SK-N-MC (cell line): ENCODE measurements at regions not wholly inside any gene's neighbourhood (a gene's known extent, or its start where the extent isn't known, plus 50 kb on each side); places are given as distances from the start of the nearest gene placed in this dataset.

Source experiments
- DNase-seq: peaks from one replicate; pipeline ENCODE4 v3.0.0-alpha.2; 2011; ENCODE audit warnings: low read depth, low spot score
- H3K27ac ChIP-seq: fragments of 200-600 bp; sonication (generic); 2 replicates; pipeline ENCODE4 v1.5.1; 2016; ENCODE audit warnings: mixed run types
- H3K36me3 ChIP-seq: fragments of 200-600 bp; sonication (generic); 2 replicates; pipeline ENCODE4 v1.6.1; 2017; ENCODE audit warnings: antibody characterized with exemption, low read length, mixed read lengths; ENCODE audit not compliant: insufficient read depth
- H3K4me3 ChIP-seq: fragments of 200-600 bp; sonication (generic); 2 replicates; pipeline ENCODE4 v1.5.1; 2016
- H3K9ac ChIP-seq: fragments of 200-600 bp; sonication (generic); 2 replicates; pipeline ENCODE4 v1.8.0; 2017; ENCODE audit warnings: mixed run types, mixed read lengths; ENCODE audit not compliant: insufficient read length
- H3K9me3 ChIP-seq: fragments of 200-600 bp; sonication (generic); 2 replicates; pipeline ENCODE4 v1.6.1; 2017; ENCODE audit warnings: low read depth, mild to moderate bottlenecking, antibody characterized with exemption, low read length, moderate library complexity, mixed read lengths
- EZH2 ChIP-seq: fragments of 200-600 bp; sonication (generic); IDR thresholded peaks from one replicate; pipeline ENCODE4 v1.6.1; 2017; ENCODE audit warnings: antibody characterized with exemption
- FOXP2 ChIP-seq: optimal IDR thresholded peaks from 2 replicates; pipeline ENCODE3; 2011; ENCODE audit warnings: mild to moderate bottlenecking, moderate library complexity; ENCODE audit not compliant: insufficient read depth; ENCODE audit errors: extremely low read length, control extremely low read depth
- POLR2AphosphoS5 ChIP-seq: IDR thresholded peaks from 2 replicates; pipeline ENCODE4 v1.6.1; 2012; ENCODE audit warnings: mild to moderate bottlenecking, low read depth, low read length, borderline replicate concordance

- H3K9ac ChIP-seq, result no peak overlapping the region
- no peak overlapping the region for H3K4me3 ChIP-seq
- TF ChIP-seq POLR2AphosphoS5 (no peak), EZH2 (no peak), FOXP2 (no peak)
- H3K27ac ChIP-seq, result no peak overlapping the region
- H3K36me3 ChIP-seq, result no peaks in the 10 kb centered on the region
- no peak for DNase-seq
- no peaks in the 10 kb centered on the region for H3K9me3 ChIP-seq
Observed at GRCh38 chr1:5427026-5427613, 565.1 kb downstream of the NPHP4 start.

- Histone ChIP-seq H3K27ac (no peak overlapping the region), H3K4me3 (no peak overlapping the region), H3K36me3 (no peaks in the 10 kb centered on the region), H3K9ac (no peak overlapping the region), H3K9me3 (no peaks in the 10 kb centered on the region)
- TF ChIP-seq FOXP2 (no peak), POLR2AphosphoS5 (no peak), EZH2 (no peak)
- DNase-seq, result no peak
Observed at GRCh38 chr1:5424802-5425703, 567.2 kb downstream of the NPHP4 start.

DNA sequence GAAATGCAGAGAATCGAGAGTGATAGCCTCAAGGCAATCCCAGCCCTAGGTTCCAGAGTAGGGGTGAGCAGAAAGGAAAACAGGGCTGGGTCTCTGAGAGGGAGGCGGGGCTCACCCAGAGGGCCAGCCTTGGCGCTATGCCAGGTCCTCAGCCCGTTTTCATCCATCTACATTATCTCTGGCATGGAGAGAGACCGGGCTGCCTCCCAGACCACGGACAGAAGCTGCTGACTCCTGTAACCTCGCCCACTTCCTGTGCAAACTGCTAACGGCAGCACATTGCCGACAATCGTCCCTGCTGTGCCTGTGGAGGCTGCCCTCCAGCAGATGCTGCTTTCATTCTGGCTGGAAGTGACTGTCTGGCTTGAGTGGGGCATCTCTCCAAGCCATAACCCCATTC lies 569.1 kb downstream of the NPHP4 start:
- H3K9me3 ChIP-seq, result no peaks in the 10 kb centered on the region
- no peak for DNase-seq
- no peak overlapping the region for H3K4me3 ChIP-seq
- H3K27ac ChIP-seq, result no peak overlapping the region
- no peaks in the 10 kb centered on the region for H3K36me3 ChIP-seq
- H3K9ac ChIP-seq, result no peak overlapping the region
- TF ChIP-seq EZH2 (no peak), FOXP2 (no peak), POLR2AphosphoS5 (no peak)

GRCh38 chr1:5419501-5419900 lies 572.7 kb downstream of the NPHP4 start:
- TF ChIP-seq EZH2 (no peak), FOXP2 (no peak), POLR2AphosphoS5 (no peak)
- no peaks in the 10 kb centered on the region for H3K9me3 ChIP-seq
- H3K36me3 ChIP-seq, result no peaks in the 10 kb centered on the region

GRCh38 chr1:5416518-5416917 lies 575.7 kb downstream of the NPHP4 start:
- TF ChIP-seq EZH2, result no peak
- TF ChIP-seq FOXP2, result no peak
- no peak for TF ChIP-seq POLR2AphosphoS5
- H3K9ac ChIP-seq, result no peak overlapping the region

More at GRCh38 chr1:5419501-5419900, 572.7 kb downstream of the NPHP4 start:
- no peak overlapping the region for H3K9ac ChIP-seq
- no peak overlapping the region for H3K4me3 ChIP-seq
- DNase-seq, result no peak
- no peak overlapping the region for H3K27ac ChIP-seq

GRCh38 chr1:5415606-5416005 lies 576.6 kb downstream of the NPHP4 start:
- no peak overlapping the region for H3K27ac ChIP-seq
- no peak overlapping the region for H3K4me3 ChIP-seq
- TF ChIP-seq POLR2AphosphoS5 (no peak), FOXP2 (no peak), EZH2 (no peak)
- H3K36me3 ChIP-seq, result no peaks in the 10 kb centered on the region
- DNase-seq, result no peak
- H3K9ac ChIP-seq, result no peak overlapping the region
- no peaks in the 10 kb centered on the region for H3K9me3 ChIP-seq

More at GRCh38 chr1:5416518-5416917, 575.7 kb downstream of the NPHP4 start:
- Histone ChIP-seq H3K4me3 (no peak overlapping the region), H3K27ac (no peak overlapping the region), H3K9me3 (no peaks in the 10 kb centered on the region), H3K36me3 (no peaks in the 10 kb centered on the region)
- DNase-seq, result no peak

GRCh38 chr1:5410652-5411051 lies 581.6 kb downstream of the NPHP4 start:
- Histone ChIP-seq H3K9me3 (no peaks in the 10 kb centered on the region), H3K9ac (no peak overlapping the region), H3K4me3 (no peak overlapping the region), H3K36me3 (no peaks in the 10 kb centered on the region), H3K27ac (no peak overlapping the region)
- TF ChIP-seq POLR2AphosphoS5 (no peak), FOXP2 (no peak), EZH2 (no peak)
- no peak for DNase-seq

GRCh38 chr1:5408401-5408800 lies 583.8 kb downstream of the NPHP4 start:
- no peaks in the 10 kb centered on the region for H3K9me3 ChIP-seq
- DNase-seq, result no peak
- H3K27ac ChIP-seq, result no peak overlapping the region
- no peak overlapping the region for H3K4me3 ChIP-seq
- H3K9ac ChIP-seq, result no peak overlapping the region
- TF ChIP-seq POLR2AphosphoS5 (no peak), FOXP2 (no peak), EZH2 (no peak)
- no peaks in the 10 kb centered on the region for H3K36me3 ChIP-seq
